ENCODE measurements at regions not wholly inside any gene's neighbourhood (a gene's known extent, or its start where the extent isn't known, plus 50 kb on each side); places are given as distances from the start of the nearest gene placed in this dataset.

GRCh38 chr4:3391422-3391821 is 50.3 kb upstream of the HGFAC start:
- intact Hi-C loops (cut with micrococcal nuclease) = no loop called here
- H3K9me3 Mint-ChIP-seq = peaks cover 4% of the 10 kb centered on the region
- CTCF ChIA-PET = interaction anchor here (1.6 kb wide), 1 partner anchor 89 kb away, joined by 3 read pairs; no protein-coding TSS in a partner anchor
- H3K27ac Mint-ChIP-seq = no peak overlapping the region
- POLR2A ChIA-PET = interaction anchor here (1.2 to 1.3 kb wide), 2 partner anchors 13 kb away, joined by 3 read pairs; no protein-coding TSS in a partner anchor
- H3K36me3 Mint-ChIP-seq (ENCODE audit: low read depth) = no peaks in the 10 kb centered on the region
- DNase-seq (no peak), ATAC-seq (no peak)
- H3K4me3 Mint-ChIP-seq = no peak overlapping the region
- H3K4me1 Mint-ChIP-seq (ENCODE audit: low read depth) = peaks cover 2% of the 10 kb centered on the region
- TF ChIP-seq CTCF (IDR thresholded peaks at IDR 0.05) = no peak
- peaks cover 3% of the 10 kb centered on the region for H3K27me3 Mint-ChIP-seq
